Chondrocyte (in vitro differentiated cells): ENCODE measurements at regions not wholly inside any gene's neighbourhood (a gene's known extent, or its start where the extent isn't known, plus 50 kb on each side); places are given as distances from the start of the nearest gene placed in this dataset.
"Not testable (repeated sequence)": the region's sequence is repeated elsewhere in the genome, so short reads cannot be mapped to it uniquely, and the experiment has no call there.

Experiments
- DNase-seq: peaks from one replicate; pipeline ENCODE4 v3.0.0; 2021; ENCODE audit warnings: mixed read lengths, low spot score
- H3K27ac Mint-ChIP-seq: one replicate; pipeline ENCODE4 v1.8.0; 2021; ENCODE audit warnings: mild to moderate bottlenecking, moderate library complexity, mixed read lengths; ENCODE audit not compliant: unreplicated experiment
- H3K27me3 Mint-ChIP-seq: 2 replicates; pipeline ENCODE4 v1.8.0; 2021; ENCODE audit warnings: low read depth, mixed read lengths
- H3K36me3 Mint-ChIP-seq: 2 replicates; pipeline ENCODE4 v1.8.0; 2021; ENCODE audit warnings: low read depth, mixed read lengths
- H3K4me1 Mint-ChIP-seq: 2 replicates; pipeline ENCODE4 v1.8.0; 2021; ENCODE audit warnings: low read depth, mild to moderate bottlenecking, mixed read lengths
- H3K4me3 Mint-ChIP-seq: one replicate; pipeline ENCODE4 v1.8.0; 2021; ENCODE audit warnings: mild to moderate bottlenecking, moderate library complexity, mixed read lengths; ENCODE audit not compliant: unreplicated experiment
- H3K9me3 Mint-ChIP-seq: 2 replicates; pipeline ENCODE4 v1.8.0; 2021; ENCODE audit warnings: low read depth, mixed read lengths
- CTCF ChIP-seq: fragments of 200-600 bp; sonication (generic); IDR thresholded peaks from 2 replicates; pipeline ENCODE4 v1.5.0; 2021; ENCODE audit warnings: antibody characterized with exemption, mild to moderate bottlenecking, moderate library complexity

GRCh38 chr3:194869482-194870169 lies 183.9 kb downstream of the FAM43A start:
- no peak for DNase-seq

DNA sequence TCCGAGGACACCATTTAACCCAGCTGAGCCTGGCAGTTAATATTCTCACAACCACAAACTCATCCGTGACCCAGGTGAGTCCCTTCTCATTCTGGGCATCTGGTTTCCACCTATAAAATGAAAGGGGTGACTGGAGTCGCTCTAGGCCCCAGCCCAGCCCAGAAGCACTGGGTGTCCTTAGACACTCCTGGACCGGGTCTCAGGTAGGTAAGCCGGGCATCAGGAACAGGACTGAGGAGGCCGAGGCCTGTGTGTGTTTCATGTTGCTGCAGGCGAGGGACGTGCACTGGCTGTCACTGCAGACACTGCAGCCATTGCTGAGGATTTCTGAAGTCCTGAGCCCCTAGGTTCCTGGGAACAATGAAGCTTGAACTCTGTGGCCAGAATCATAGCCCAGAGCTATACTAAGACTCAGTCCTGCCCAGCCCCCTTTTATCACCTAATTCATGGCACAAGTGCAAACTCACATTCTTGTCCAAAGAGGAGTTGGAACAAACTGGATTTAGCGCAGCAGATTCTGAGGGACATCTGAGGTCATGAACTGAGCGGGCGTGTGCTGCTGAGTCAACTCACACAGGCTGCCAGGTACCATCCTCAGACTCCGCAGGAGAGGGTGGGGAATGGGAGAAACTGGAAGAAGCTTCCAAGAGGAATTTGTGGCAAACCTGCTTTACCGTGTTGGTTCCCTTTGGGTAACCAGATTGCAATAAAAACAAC lies 184.9 kb downstream of the FAM43A start:
- Mint-ChIP-seq H3K27me3 (no peaks in the 10 kb centered on the region), H3K4me3 (no peak overlapping the region), H3K9me3 (peaks cover 2% of the 10 kb centered on the region), H3K4me1 (peaks cover 27% of the 10 kb centered on the region), H3K36me3 (peaks cover 2% of the 10 kb centered on the region), H3K27ac (no peak overlapping the region)
- DNase-seq: no peak
- no peak for TF ChIP-seq CTCF

More at GRCh38 chr3:194869482-194870169, 183.9 kb downstream of the FAM43A start:
- TF ChIP-seq CTCF: peak; percentile 28
- Mint-ChIP-seq H3K9me3 (peaks cover 2% of the 10 kb centered on the region), H3K4me1 (peaks cover 27% of the 10 kb centered on the region), H3K4me3 (no peak overlapping the region), H3K27me3 (no peaks in the 10 kb centered on the region), H3K36me3 (peaks cover 2% of the 10 kb centered on the region), H3K27ac (no peak overlapping the region)

GRCh38 chr3:194871143-194871863 lies 185.6 kb downstream of the FAM43A start:
- H3K4me1 Mint-ChIP-seq: peaks cover 27% of the 10 kb centered on the region
- H3K36me3 Mint-ChIP-seq: peaks cover 2% of the 10 kb centered on the region
- H3K27me3 Mint-ChIP-seq: no peaks in the 10 kb centered on the region
- H3K27ac Mint-ChIP-seq: peak overlapping the region; percentile 89
- peaks cover 2% of the 10 kb centered on the region for H3K9me3 Mint-ChIP-seq
- peak; percentile 98 for DNase-seq
- peak; percentile 46 for TF ChIP-seq CTCF
- peak overlapping the region; percentile 31 for H3K4me3 Mint-ChIP-seq

GRCh38 chr3:194871864-194872668 lies 186.4 kb downstream of the FAM43A start:
- no peak for DNase-seq
- H3K4me1 Mint-ChIP-seq: peaks cover 27% of the 10 kb centered on the region
- peak overlapping the region; percentile 31 for H3K4me3 Mint-ChIP-seq
- peaks cover 2% of the 10 kb centered on the region for H3K36me3 Mint-ChIP-seq
- TF ChIP-seq CTCF: no peak
- no peaks in the 10 kb centered on the region for H3K27me3 Mint-ChIP-seq
- H3K27ac Mint-ChIP-seq: peak overlapping the region; percentile 89
- H3K9me3 Mint-ChIP-seq: peaks cover 2% of the 10 kb centered on the region

DNA sequence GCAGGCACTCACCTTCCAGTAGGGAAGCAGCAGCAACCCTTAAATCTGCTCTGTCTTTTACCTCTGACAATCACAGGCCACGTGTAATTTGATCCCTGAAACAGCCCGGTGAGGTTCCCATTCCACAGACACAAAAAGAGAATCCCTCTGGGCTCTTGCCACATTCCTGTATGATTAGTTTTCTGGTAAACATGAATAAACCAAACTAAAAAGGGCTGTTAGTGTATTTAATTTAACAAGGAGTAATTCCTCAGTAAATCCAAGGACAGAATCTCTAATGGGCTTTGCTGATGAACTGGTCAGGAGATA lies 186.9 kb downstream of the FAM43A start:
- Mint-ChIP-seq H3K36me3 (peaks cover 2% of the 10 kb centered on the region), H3K4me3 (no peak overlapping the region), H3K4me1 (peaks cover 27% of the 10 kb centered on the region), H3K27me3 (no peaks in the 10 kb centered on the region), H3K27ac (peak overlapping the region; percentile 42), H3K9me3 (peaks cover 2% of the 10 kb centered on the region)
- no peak for DNase-seq
- no peak for TF ChIP-seq CTCF

- not testable (repeated sequence) for H3K27ac Mint-ChIP-seq, H3K36me3 Mint-ChIP-seq, H3K4me3 Mint-ChIP-seq, DNase-seq, H3K27me3 Mint-ChIP-seq, H3K9me3 Mint-ChIP-seq
- peaks cover 27% of the 10 kb centered on the region for H3K4me1 Mint-ChIP-seq
Measured at GRCh38 chr3:194873474-194873873, 187.8 kb downstream of the FAM43A start.
